ENCODE measurements at regions not wholly inside any gene's neighbourhood (a gene's known extent, or its start where the extent isn't known, plus 50 kb on each side); places are given as distances from the start of the nearest gene placed in this dataset.

GRCh38 chr17:77613627-77614026 lies 344.9 kb upstream of the TNRC6C start:
- no peaks in the 10 kb centered on the region for H3F3A ChIP-seq (ENCODE audit: low read length, unreplicated experiment)
- H3K4me1 ChIP-seq (ENCODE audit: insufficient read depth, low read length): peaks cover 16% of the 10 kb centered on the region
- H3K9me3 ChIP-seq (ENCODE audit: low read length): no peaks in the 10 kb centered on the region
- no peaks in the 10 kb centered on the region for H3K79me2 ChIP-seq (ENCODE audit: low read length)
- H3K27me3 ChIP-seq (ENCODE audit: low read length): peaks cover 53% of the 10 kb centered on the region
- CTCF ChIA-PET: no interaction called here
- no peak overlapping the region for H3K9ac ChIP-seq (ENCODE audit: low read length)
- intact Hi-C loops (cut with micrococcal nuclease): no loop called here
- BruUV-seq (replicated peaks): no TSS peak
- ATAC-seq (no peak), DNase-seq (no peak)
- no peak overlapping the region for H3K4me3 ChIP-seq (ENCODE audit: low read length)
- H3K36me3 ChIP-seq (ENCODE audit: low read depth, low read length): no peaks in the 10 kb centered on the region
- H3K27ac ChIP-seq (ENCODE audit: low read length): no peak overlapping the region
- no peak overlapping the region for H2AFZ ChIP-seq (ENCODE audit: low read length)
- TF ChIP-seq EZH2phosphoT487 (IDR thresholded peaks at IDR 0.05; ENCODE audit: borderline replicate concordance, low read length): no peak
- TF ChIP-seq EZH2 (IDR thresholded peaks at IDR 0.05; ENCODE audit: low read length, unreplicated experiment): no peak
- no peak for TF ChIP-seq CTCF (conservative IDR thresholded peaks at IDR 0.05; ENCODE audit: low read depth, low read length)
- H3K4me2 ChIP-seq (ENCODE audit: low read length): no peak overlapping the region
- POLR2A ChIA-PET (ENCODE audit: unreplicated experiment): no interaction called here
- no peaks in the 10 kb centered on the region for H4K20me1 ChIP-seq (ENCODE audit: low read length)
- H3K9me2 ChIP-seq (replicated peaks; ENCODE audit: low read length): no peaks in the 10 kb centered on the region

DNA sequence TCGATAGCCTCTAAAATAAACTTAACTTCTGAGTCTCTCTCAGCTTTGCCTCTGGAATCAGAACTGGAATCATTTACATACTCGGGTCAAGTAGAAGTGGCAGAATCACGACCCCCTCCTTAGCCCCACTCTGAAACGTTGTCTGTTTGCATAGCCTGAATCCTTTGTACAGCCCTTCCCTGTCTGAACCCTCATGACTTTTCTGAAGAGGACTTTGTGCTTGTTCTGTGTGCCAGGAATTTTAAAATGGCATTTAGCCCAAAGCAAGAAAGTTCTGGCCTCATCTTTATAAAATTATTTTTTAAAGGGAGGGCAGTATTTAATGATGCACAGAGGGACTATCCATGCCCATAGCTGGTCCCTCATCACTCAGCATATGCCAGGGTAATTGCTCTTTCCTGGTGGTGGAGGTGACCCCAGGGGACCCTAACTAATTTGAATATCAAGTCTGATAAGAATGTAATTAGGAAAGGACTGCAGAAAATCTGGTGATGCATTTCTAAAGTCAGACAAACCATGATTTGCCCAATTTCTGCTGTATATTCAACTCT lies 342.7 kb upstream of the TNRC6C start:
- Histone ChIP-seq H3K4me2 (ENCODE audit: low read length) (peak overlapping the region; percentile 46), H3K36me3 (ENCODE audit: low read depth, low read length) (no peaks in the 10 kb centered on the region), H3K27ac (ENCODE audit: low read length) (no peak overlapping the region), H4K20me1 (ENCODE audit: low read length) (no peaks in the 10 kb centered on the region), H3F3A (ENCODE audit: low read length, unreplicated experiment) (no peaks in the 10 kb centered on the region), H3K9me2 (replicated peaks; ENCODE audit: low read length) (no peaks in the 10 kb centered on the region), H3K9me3 (ENCODE audit: low read length) (no peaks in the 10 kb centered on the region), H3K79me2 (ENCODE audit: low read length) (no peaks in the 10 kb centered on the region), H3K27me3 (ENCODE audit: low read length) (peaks cover 32% of the 10 kb centered on the region), H3K4me3 (ENCODE audit: low read length) (no peak overlapping the region), H3K9ac (ENCODE audit: low read length) (no peak overlapping the region), H2AFZ (ENCODE audit: low read length) (no peak overlapping the region), H3K4me1 (ENCODE audit: insufficient read depth, low read length) (peaks cover 16% of the 10 kb centered on the region)
- TF ChIP-seq EZH2 (IDR thresholded peaks at IDR 0.05; ENCODE audit: low read length, unreplicated experiment) (no peak), CTCF (conservative IDR thresholded peaks at IDR 0.05; ENCODE audit: low read depth, low read length) (no peak), EZH2phosphoT487 (IDR thresholded peaks at IDR 0.05; ENCODE audit: borderline replicate concordance, low read length) (no peak)
- ChIA-PET CTCF (no interaction called here), POLR2A (ENCODE audit: unreplicated experiment) (no interaction called here)
- intact Hi-C loops (cut with micrococcal nuclease): no loop called here
- BruUV-seq (replicated peaks): no TSS peak
- ATAC-seq: no peak
- no peak for DNase-seq

GRCh38 chr17:77616254-77616731 lies 342.2 kb upstream of the TNRC6C start:
- no peaks in the 10 kb centered on the region for H4K20me1 ChIP-seq (ENCODE audit: low read length)
- no peak overlapping the region for H3K27ac ChIP-seq (ENCODE audit: low read length)
- peak; percentile 80 for DNase-seq
- POLR2A ChIA-PET (ENCODE audit: unreplicated experiment): no interaction called here
- no peak for TF ChIP-seq EZH2phosphoT487 (IDR thresholded peaks at IDR 0.05; ENCODE audit: borderline replicate concordance, low read length)
- no peak for TF ChIP-seq CTCF (conservative IDR thresholded peaks at IDR 0.05; ENCODE audit: low read depth, low read length)
- TF ChIP-seq EZH2 (IDR thresholded peaks at IDR 0.05; ENCODE audit: low read length, unreplicated experiment): no peak
- H3K9ac ChIP-seq (ENCODE audit: low read length): no peak overlapping the region
- peak overlapping the region; percentile 46 for H3K4me2 ChIP-seq (ENCODE audit: low read length)
- no peaks in the 10 kb centered on the region for H3F3A ChIP-seq (ENCODE audit: low read length, unreplicated experiment)
- H3K4me3 ChIP-seq (ENCODE audit: low read length): no peak overlapping the region
- ATAC-seq: peak; percentile 89
- H3K36me3 ChIP-seq (ENCODE audit: low read depth, low read length): no peaks in the 10 kb centered on the region
- H3K27me3 ChIP-seq (ENCODE audit: low read length): peaks cover 27% of the 10 kb centered on the region
- no TSS peak for BruUV-seq (replicated peaks)
- no peaks in the 10 kb centered on the region for H3K79me2 ChIP-seq (ENCODE audit: low read length)
- no peaks in the 10 kb centered on the region for H3K9me2 ChIP-seq (replicated peaks; ENCODE audit: low read length)
- H3K4me1 ChIP-seq (ENCODE audit: insufficient read depth, low read length): peaks cover 16% of the 10 kb centered on the region
- H3K9me3 ChIP-seq (ENCODE audit: low read length): no peaks in the 10 kb centered on the region
- CTCF ChIA-PET: no interaction called here
- no peak overlapping the region for H2AFZ ChIP-seq (ENCODE audit: low read length)
- intact Hi-C loops (cut with micrococcal nuclease): no loop called here

All from PC-3 (cell line).